ENCODE measurements at regions not wholly inside any gene's neighbourhood (a gene's known extent, or its start where the extent isn't known, plus 50 kb on each side); places are given as distances from the start of the nearest gene placed in this dataset.

GRCh38 chr3:124094496-124094895 is 102.6 kb upstream of the ROPN1 start:
- no peak for ATAC-seq

GRCh38 chr3:124097362-124098131 is 105.6 kb upstream of the ROPN1 start:
- no peak for ATAC-seq

DNA sequence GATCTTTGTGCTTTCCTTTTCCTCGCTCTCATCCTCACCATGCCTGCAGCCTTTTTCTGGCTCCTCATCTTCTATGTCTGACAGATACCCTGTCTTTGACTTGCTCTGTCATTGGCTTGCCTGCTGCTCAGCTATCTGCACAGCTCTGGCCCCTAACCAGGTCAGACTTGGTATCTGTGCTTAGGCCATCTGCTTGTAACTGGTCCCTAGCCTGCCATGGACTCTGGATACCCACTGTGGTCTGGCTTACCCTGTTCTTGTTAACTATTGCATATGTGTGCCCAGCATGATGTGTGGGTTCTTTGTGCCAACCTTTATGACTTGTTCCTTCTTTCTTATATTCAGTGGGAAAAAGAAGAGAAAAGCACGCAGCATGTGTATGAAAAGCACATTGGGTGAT is 109.7 kb upstream of the ROPN1 start:
- no peak for ATAC-seq

DNA sequence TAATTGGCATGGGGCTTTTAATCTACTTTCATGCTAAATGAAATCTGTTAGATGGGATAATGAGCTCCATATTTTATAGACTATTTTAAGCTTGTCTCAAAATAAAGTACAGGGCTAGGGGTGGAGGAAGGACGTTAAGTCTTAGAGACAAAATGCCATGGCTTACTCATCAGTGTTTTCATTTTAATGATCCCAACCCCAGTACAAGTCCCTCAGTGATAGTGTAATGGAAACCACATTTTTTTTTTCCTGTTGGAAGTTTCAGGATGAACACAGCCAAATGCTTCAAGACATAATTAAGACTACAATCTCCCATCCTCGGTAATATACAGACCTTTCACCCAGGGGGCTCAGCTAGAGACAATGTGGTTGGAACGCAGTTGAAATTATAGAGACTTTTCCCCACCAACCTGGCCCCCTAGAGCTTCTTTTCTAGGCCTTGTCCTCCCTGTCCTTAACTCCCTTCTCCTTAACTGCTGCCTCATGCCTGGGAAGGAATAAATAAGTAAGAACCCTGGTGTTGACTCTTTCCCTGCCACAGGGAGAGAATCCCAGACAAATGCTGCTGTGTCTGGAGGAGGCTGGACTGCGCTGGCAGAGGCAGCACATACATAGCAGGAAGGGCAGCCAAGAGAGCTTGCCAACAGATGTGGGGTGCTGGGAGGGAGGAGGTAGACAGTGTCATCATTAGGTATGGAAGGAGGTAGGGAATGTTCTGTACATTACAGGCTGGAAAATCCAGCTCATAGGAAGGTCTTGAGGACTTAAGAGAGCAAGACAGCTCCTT is 115.4 kb upstream of the ROPN1 start:
- no peak for ATAC-seq

DNA sequence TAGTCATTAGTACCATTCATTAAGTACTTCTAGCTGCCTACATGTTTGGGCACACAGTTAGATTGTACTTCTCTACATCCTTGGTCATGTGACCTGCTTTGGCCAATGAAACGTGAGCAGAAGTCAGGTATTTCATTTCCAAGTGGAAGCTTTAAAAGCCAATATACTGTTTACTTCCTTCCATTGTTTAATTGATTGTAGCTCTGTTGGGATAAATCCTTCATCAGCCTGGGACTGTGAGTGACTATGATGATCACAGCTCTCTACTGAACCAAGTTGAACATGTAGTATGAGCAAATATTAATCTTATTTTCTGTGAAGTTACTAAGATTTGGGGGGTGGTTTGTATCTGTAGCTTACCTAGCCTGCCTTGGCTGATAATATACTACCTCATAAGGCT is 116.5 kb upstream of the ROPN1 start:
- no peak for ATAC-seq

- no peak for ATAC-seq
Measured at GRCh38 chr3:124113485-124113884, 121.6 kb upstream of the ROPN1 start.

- no peak for ATAC-seq
Measured at GRCh38 chr3:124115279-124115678, 123.4 kb upstream of the ROPN1 start.

- ATAC-seq: no peak
Measured at GRCh38 chr3:124115956-124116355, 124.0 kb upstream of the ROPN1 start.

GRCh38 chr3:124116906-124117305 is 125.0 kb upstream of the ROPN1 start:
- no peak for ATAC-seq

GRCh38 chr3:124117486-124117885 is 125.6 kb upstream of the ROPN1 start:
- no peak for ATAC-seq

DNA sequence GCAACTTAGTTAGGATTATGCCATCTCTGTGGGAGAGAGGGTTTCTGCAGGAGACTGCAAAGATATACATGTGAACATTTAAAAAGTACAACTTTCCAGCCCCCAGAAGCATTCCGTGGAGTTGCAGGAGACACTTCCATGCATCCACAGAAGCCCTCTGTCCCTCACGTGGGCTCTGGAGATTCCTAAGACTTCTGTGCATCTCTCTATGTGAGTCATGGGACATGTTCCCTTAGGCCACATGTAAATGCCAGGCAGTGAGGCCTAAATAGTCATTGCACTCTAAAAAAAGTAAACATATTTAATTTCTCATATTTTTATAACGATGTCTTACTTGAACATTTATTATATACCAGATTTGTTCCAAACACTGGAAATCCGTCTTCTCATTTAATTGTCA is 126.5 kb upstream of the ROPN1 start:
- ATAC-seq: no peak

DNA sequence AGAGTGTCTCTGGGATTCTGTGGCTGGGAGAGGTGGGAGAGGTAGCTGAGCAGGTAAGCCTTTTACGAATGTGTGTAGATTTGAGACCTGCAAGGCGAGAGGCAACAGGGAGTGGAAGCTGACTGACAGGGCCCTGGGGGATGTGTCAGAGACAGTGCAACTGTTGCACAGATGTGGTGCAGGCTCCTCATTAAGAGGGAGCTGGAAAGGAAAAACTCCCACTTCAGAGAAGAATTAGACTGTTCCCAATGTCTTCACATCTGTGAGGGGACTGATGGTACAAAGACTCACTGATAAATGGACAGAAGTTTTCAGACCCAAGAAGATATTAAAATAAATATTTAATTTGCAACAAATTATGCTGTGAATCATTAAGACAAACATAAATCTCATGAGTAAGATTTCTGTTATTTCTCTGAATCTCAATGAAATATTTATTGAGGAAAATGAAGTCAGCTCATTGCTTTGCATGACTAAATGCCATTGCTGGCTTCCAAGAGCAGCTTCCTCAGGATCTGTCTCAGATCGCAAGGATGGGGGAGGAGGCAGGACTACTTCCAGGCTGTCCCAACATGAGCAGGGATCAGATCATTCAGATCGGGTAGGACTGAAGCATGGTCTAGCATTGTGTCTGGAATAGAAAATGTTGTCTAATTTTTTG is 127.3 kb upstream of the ROPN1 start:
- no peak for ATAC-seq

DNA sequence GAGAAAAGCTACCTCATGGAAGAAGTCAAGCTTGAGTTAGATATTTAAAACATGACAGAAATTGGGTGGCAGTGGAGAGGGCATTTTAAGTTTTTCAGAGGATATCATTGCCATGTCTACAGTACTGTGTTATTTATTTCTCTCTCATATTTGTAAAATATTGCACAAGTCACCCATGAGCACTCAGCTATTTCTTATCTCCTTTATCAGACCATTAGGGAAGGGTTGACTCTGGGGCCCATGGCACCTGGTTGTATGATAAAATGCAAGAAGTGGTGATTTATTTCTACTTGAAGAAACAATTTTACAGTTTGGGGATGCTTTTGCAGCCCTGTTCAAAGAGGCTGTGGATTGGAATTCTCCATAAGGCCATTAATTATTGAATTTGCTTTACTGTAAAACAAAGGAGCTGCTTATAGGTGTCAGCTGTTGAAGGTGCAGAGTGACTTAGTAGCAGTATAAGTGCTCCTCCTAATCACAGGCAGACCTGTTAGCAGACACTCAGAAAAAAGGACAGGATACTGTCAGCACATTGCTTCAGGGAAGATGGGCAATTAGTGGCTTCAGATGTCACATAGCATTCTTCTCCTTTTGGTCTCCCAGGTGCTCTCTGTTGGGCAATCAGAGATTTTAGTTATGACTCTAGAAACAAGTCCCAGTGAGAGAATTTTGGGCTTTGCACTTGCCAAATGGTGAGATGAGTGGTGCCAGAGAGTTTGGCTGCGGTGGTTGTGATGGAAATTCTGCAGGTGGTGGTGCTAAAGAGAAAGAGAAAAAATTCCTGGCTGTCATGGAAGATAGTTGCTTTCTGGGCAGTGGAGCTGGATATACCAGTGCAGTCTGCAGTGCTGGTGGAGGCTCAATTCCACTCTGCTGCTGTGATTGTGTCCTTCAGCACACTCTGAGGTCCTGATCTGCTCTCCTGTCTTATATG is 129.7 kb upstream of the ROPN1 start:
- ATAC-seq: no peak

DNA sequence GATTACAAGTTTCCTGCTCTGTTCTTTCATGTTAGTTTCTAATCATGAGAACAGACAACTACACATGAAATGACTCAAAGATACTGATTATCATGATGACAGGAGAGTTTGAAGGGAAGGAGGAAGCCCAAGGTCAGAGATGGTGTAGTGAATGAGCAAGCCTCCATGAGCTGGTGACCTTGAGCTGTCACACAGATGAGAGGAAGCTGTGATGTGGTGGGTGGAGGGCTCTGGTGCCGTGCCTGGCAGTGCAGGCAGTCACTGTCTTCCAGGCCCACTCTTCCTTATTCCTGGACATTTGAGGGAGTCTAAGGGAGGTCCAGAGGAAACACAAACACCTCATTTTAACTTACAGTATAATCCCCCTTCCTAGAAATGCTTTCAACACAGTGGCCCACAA is 133.4 kb upstream of the ROPN1 start:
- ATAC-seq: no peak

- no peak for ATAC-seq
Measured at GRCh38 chr3:124126436-124127023, 134.6 kb upstream of the ROPN1 start.

GRCh38 chr3:124131158-124131557 is 139.2 kb upstream of the ROPN1 start:
- ATAC-seq: no peak

DNA sequence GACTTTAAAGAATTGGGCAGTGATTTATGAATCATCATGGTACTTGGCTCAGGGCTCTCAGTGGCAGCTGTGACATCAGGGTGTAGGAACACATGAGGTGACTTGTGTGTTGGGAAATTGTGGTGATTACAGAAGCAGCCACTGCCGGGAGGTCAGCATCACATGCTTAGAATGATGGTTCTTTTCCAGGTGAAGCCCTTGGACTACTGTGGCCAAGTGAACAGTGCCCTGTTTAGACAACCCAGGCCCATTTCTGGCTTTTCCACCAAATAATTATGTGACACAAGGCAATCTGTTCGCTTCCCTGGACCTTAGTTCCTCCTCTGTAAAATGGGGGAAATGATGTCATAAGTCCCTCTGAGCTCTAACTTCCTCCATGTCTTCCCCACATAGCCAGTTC is 139.7 kb upstream of the ROPN1 start:
- ATAC-seq: no peak

DNA sequence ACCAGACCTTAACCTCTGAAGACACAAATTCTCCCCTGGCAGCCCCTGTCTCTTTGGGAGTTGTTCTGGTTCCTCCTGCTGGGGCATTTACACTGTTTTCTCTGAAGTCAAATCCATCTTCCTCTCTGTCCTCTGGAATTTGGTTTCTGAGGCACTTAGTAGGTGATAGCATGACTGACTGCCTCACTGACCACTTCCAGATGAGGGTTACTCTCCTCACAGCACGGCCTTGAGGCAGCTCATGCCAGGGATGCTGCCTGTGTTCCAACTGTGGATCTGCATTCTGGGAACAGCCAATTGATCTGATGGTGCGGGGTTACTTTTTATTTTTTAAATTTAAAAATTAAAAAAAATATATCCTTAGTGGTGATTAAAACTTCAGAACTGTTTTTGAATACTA is 140.9 kb upstream of the ROPN1 start:
- no peak for ATAC-seq

DNA sequence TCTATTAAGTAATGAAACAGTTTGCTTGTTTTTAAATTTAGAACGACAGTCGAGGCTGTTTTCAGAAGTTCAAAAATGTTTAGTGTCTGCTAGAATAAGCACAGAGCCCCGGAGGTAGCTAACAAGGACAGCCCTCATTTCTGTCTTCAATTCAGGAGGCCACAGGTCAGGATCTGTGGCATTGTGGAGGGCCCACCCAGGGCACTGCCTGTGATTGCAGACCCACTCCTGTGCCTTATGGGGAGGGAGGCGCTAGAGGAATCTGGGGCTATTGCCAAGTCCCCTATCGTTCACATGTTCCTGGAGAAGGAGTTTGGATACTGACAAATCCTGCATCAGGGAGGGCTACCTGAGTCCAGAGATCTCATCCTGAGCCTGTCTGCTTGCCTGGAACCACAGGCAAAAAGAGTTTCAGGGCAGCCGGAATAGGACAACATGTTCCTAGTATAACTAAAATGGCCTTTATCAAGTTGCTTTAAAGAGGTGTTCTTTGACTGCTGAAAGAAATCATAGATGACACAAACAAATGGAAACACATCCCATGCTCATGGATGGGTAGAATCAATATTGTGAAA is 141.5 kb upstream of the ROPN1 start:
- ATAC-seq: no peak

GRCh38 chr3:124137216-124137615 is 145.3 kb upstream of the ROPN1 start:
- no peak for ATAC-seq

DNA sequence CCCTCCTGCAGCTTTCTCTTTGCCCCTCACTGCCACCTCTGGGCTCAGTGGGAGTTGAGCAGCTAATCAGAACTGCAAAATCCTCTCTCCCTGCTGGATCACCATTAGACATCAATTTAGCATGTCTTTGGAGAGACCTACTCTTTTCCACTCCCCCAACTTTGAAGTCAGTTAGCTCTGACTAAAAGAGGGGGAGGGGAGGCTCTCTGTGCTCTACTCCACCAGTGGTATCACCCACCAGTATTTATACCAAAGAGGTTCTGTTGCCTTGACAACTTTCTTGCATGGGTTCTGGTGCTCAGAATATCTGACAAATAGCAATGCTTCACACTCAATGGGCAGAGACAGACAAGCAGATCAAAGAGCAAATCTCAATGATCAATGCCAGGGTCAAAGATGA is 146.2 kb upstream of the ROPN1 start:
- ATAC-seq: no peak

GRCh38 chr3:124140746-124141145 is 148.8 kb upstream of the ROPN1 start:
- ATAC-seq: no peak

Data from activated CD4-positive, CD25-positive, alpha-beta regulatory T cell treated with anti-CD3 and anti-CD28 coated beads, Interleukin-2, amount 50 U/mL, for 24 hours (primary cell).